ENCODE measurements at regions not wholly inside any gene's neighbourhood (a gene's known extent, or its start where the extent isn't known, plus 50 kb on each side); places are given as distances from the start of the nearest gene placed in this dataset.

DNA sequence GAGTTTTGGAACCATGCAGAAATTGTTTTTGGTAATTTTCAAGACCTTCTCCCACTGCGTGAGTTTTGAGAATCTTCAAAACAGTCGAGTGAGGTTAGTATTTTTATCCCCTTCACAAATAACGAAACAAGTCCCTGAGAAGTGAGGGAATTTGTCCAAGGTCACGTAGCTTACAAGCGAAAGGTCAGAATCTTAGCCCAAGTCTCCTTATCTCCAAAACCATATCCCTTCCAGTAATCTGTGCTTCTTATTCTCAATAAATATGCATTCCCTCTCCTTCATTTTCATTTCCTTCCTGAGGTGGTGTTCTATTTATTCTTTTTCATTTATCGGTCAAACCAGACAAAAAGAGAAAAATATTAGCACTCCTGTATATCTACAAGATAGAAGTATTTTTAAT, 163.6 kb downstream of the MREG start:
- TF ChIP-seq, protein P1, sequence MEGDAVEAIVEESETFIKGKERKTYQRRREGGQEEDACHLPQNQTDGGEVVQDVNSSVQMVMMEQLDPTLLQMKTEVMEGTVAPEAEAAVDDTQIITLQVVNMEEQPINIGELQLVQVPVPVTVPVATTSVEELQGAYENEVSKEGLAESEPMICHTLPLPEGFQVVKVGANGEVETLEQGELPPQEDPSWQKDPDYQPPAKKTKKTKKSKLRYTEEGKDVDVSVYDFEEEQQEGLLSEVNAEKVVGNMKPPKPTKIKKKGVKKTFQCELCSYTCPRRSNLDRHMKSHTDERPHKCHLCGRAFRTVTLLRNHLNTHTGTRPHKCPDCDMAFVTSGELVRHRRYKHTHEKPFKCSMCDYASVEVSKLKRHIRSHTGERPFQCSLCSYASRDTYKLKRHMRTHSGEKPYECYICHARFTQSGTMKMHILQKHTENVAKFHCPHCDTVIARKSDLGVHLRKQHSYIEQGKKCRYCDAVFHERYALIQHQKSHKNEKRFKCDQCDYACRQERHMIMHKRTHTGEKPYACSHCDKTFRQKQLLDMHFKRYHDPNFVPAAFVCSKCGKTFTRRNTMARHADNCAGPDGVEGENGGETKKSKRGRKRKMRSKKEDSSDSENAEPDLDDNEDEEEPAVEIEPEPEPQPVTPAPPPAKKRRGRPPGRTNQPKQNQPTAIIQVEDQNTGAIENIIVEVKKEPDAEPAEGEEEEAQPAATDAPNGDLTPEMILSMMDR (IDR thresholded peaks at IDR 0.05) = no peak
- no peak for TF ChIP-seq POLR2A (IDR thresholded peaks at IDR 0.05)

All from right lobe of liver (tissue), 4 donors.